Small intestine (tissue), 7 donors: ENCODE measurements at regions not wholly inside any gene's neighbourhood (a gene's known extent, or its start where the extent isn't known, plus 50 kb on each side); places are given as distances from the start of the nearest gene placed in this dataset.

Source experiments
- DNase-seq, 2 donors: peaks; one replicate each; pipeline versions ENCODE4 v3.0.0 to v3.0.0-alpha.2; 2013
- FAIRE-seq: peaks from 2 replicates; lab custom pipeline; 2012; peaks lifted over from hg19 to GRCh38; lab: Jason Lieb, UNC
- H3K27ac ChIP-seq, 3 donors: one replicate each; pipeline ENCODE4 v1.5.1; 2013; ENCODE audit warnings: low read length in 2 of 3, mild to moderate bottlenecking in 2 of 3, control low read depth in 1 of 3, inconsistent platforms in 1 of 3, low read depth in 1 of 3, moderate library complexity in 1 of 3
- H3K27me3 ChIP-seq, 3 donors: one replicate each; pipeline ENCODE4 v1.6.1; 2013; ENCODE audit warnings: low read length in 3 of 3, inconsistent platforms in 1 of 3; ENCODE audit not compliant: control insufficient read depth in 3 of 3, insufficient read depth in 3 of 3
- H3K36me3 ChIP-seq, 3 donors: one replicate each; pipeline ENCODE4 v1.6.1; 2013; ENCODE audit warnings: low read length in 3 of 3, inconsistent platforms in 1 of 3, low read depth in 1 of 3, mild to moderate bottlenecking in 1 of 3, moderate library complexity in 1 of 3; ENCODE audit not compliant: control insufficient read depth in 3 of 3, insufficient read depth in 2 of 3
- H3K4me1 ChIP-seq, 3 donors: one replicate each; pipeline ENCODE4 v1.6.1; 2013; ENCODE audit warnings: low read length in 2 of 3, inconsistent platforms in 1 of 3, low read depth in 1 of 3, mild to moderate bottlenecking in 1 of 3, moderate library complexity in 1 of 3; ENCODE audit not compliant: control insufficient read depth in 3 of 3, insufficient read depth in 2 of 3
- H3K4me3 ChIP-seq, 3 donors: one replicate each; pipeline ENCODE4 v1.5.1; 2013; ENCODE audit warnings: low read length in 3 of 3, control low read depth in 1 of 3, inconsistent platforms in 1 of 3, low read depth in 1 of 3, mild to moderate bottlenecking in 1 of 3, moderate library complexity in 1 of 3
- H3K9me3 ChIP-seq, 2 donors: one replicate each; pipeline ENCODE4 v1.6.1; 2013; ENCODE audit warnings: low read depth in 1 of 2, low read length in 1 of 2; ENCODE audit not compliant: control insufficient read depth in 2 of 2, insufficient read depth in 1 of 2
- WGBS, 3 donors: extraction: QIAGEN DNeasy Blood & Tissue Kit; methylation state at CpG; one replicate each; pipeline ENCODE4 v1.1.7; 2013; 5-methylcytosine and 5-hydroxymethylcytosine counted together
- donor health status: healthy with polysubstance abuse.
- donor health status: control.
- donor health status: control.
- donor health status: Bipolar disorder and iron deficiency.
- donor health status: healthy.

- no peak overlapping the region for H3K27ac ChIP-seq
- WGBS, 3 donors: 15 to 54% (median 30%) methylated on average over 5 of the region's 5 CpGs
- no peak overlapping the region for H3K4me3 ChIP-seq
- no peaks in the 10 kb centered on the region for H3K4me1 ChIP-seq
- DNase-seq (peak in 1 of 2 donors; percentile 25), FAIRE-seq (no peak)
- no peaks in the 10 kb centered on the region for H3K9me3 ChIP-seq
- no peaks in the 10 kb centered on the region for H3K36me3 ChIP-seq
- peaks cover 0 to 3% (median 0%) of the 10 kb centered on the region in 3 donors for H3K27me3 ChIP-seq
Measured at GRCh38 chr10:58140691-58141347, 126.9 kb downstream of the IPMK start.

GRCh38 chr10:58140054-58140453 is 127.6 kb downstream of the IPMK start:
- no peaks in the 10 kb centered on the region for H3K36me3 ChIP-seq
- FAIRE-seq (no peak), DNase-seq (peak in 1 of 2 donors; percentile 16)
- H3K4me1 ChIP-seq: no peaks in the 10 kb centered on the region
- no peaks in the 10 kb centered on the region for H3K9me3 ChIP-seq
- 22 to 62% (median 33%) methylated on average over 2 of the region's 2 CpGs for WGBS, 3 donors
- H3K27me3 ChIP-seq: peaks cover 0 to 3% (median 0%) of the 10 kb centered on the region in 3 donors
- no peak overlapping the region for H3K27ac ChIP-seq
- H3K4me3 ChIP-seq: no peak overlapping the region

GRCh38 chr10:58137813-58138212 is 129.9 kb downstream of the IPMK start:
- no peaks in the 10 kb centered on the region for H3K9me3 ChIP-seq
- H3K27me3 ChIP-seq: peaks cover 0 to 3% (median 0%) of the 10 kb centered on the region in 3 donors
- WGBS, 3 donors: 7 to 55% (median 25%) methylated on average over 5 of the region's 5 CpGs
- peak overlapping the region in 1 of 3 donors; percentile 19 for H3K27ac ChIP-seq
- no peaks in the 10 kb centered on the region for H3K36me3 ChIP-seq
- H3K4me3 ChIP-seq: no peak overlapping the region
- no peaks in the 10 kb centered on the region for H3K4me1 ChIP-seq
- no peak for FAIRE-seq
- peak in 1 of 2 donors; percentile 84 for DNase-seq

GRCh38 chr10:58115218-58116050 is 152.3 kb downstream of the IPMK start:
- Histone ChIP-seq H3K36me3 (no peaks in the 10 kb centered on the region), H3K27ac (no peak overlapping the region), H3K4me1 (no peaks in the 10 kb centered on the region), H3K4me3 (no peak overlapping the region), H3K9me3 (no peaks in the 10 kb centered on the region), H3K27me3 (no peaks in the 10 kb centered on the region)
- no peak for FAIRE-seq
- no peak for DNase-seq
- WGBS, 3 donors: 88 to 90% (median 89%) methylated on average over 9 of the region's 9 CpGs

- 64 to 79% (median 66%) methylated on average over 3 of the region's 3 CpGs for WGBS, 3 donors
- Histone ChIP-seq H3K27ac (no peak overlapping the region), H3K27me3 (no peaks in the 10 kb centered on the region), H3K4me1 (no peaks in the 10 kb centered on the region), H3K4me3 (no peak overlapping the region), H3K9me3 (peaks cover 0 to 3% of the 10 kb centered on the region in 2 donors), H3K36me3 (no peaks in the 10 kb centered on the region)
- no peak for FAIRE-seq
- DNase-seq: no peak
Measured at GRCh38 chr10:58109731-58110130, 158.0 kb downstream of the IPMK start.

GRCh38 chr10:58107506-58107905 is 160.2 kb downstream of the IPMK start:
- DNase-seq (no peak), FAIRE-seq (no peak)
- Histone ChIP-seq H3K27ac (no peak overlapping the region), H3K4me3 (no peak overlapping the region), H3K36me3 (no peaks in the 10 kb centered on the region), H3K4me1 (no peaks in the 10 kb centered on the region), H3K27me3 (no peaks in the 10 kb centered on the region), H3K9me3 (peaks cover 0 to 3% of the 10 kb centered on the region in 2 donors)
- WGBS, 3 donors: 88 to 94% (median 93%) methylated on average over 2 of the region's 2 CpGs

GRCh38 chr10:58106211-58107035 is 161.3 kb downstream of the IPMK start:
- no peak overlapping the region for H3K4me3 ChIP-seq
- H3K4me1 ChIP-seq: no peaks in the 10 kb centered on the region
- no peak for DNase-seq
- H3K27ac ChIP-seq: no peak overlapping the region
- no peaks in the 10 kb centered on the region for H3K27me3 ChIP-seq
- 94 to 98% (median 95%) methylated on average over 40 of the region's 40 CpGs for WGBS, 3 donors
- H3K36me3 ChIP-seq: no peaks in the 10 kb centered on the region
- H3K9me3 ChIP-seq: peaks cover 0 to 3% of the 10 kb centered on the region in 2 donors
- FAIRE-seq: no peak

GRCh38 chr10:58104351-58104751 is 163.3 kb downstream of the IPMK start:
- no peaks in the 10 kb centered on the region for H3K4me1 ChIP-seq
- peaks cover 0 to 3% of the 10 kb centered on the region in 2 donors for H3K9me3 ChIP-seq
- no peaks in the 10 kb centered on the region for H3K36me3 ChIP-seq
- H3K27ac ChIP-seq: no peak overlapping the region
- DNase-seq (no peak), FAIRE-seq (no peak)
- no peaks in the 10 kb centered on the region for H3K27me3 ChIP-seq
- no peak overlapping the region for H3K4me3 ChIP-seq
